ENCODE measurements at regions not wholly inside any gene's neighbourhood (a gene's known extent, or its start where the extent isn't known, plus 50 kb on each side); places are given as distances from the start of the nearest gene placed in this dataset.

GRCh38 chr10:57689596-57690297 is 577.9 kb downstream of the IPMK start (continued):
- no peak for TF ChIP-seq EZH2 (IDR thresholded peaks at IDR 0.05; ENCODE audit: borderline replicate concordance, control insufficient read depth, low read depth, low read length)
- TF ChIP-seq E2F4 (IDR thresholded peaks at IDR 0.05; ENCODE audit: low read depth, low read length) = no peak

GRCh38 chr10:57679916-57680315 is 587.8 kb downstream of the IPMK start:
- no peaks in the 10 kb centered on the region for H3K4me1 ChIP-seq (ENCODE audit: control insufficient read depth, insufficient read depth, low read length)
- POLR2A ChIA-PET = no interaction called here
- RAD21 ChIA-PET (ENCODE audit: unreplicated experiment) = interaction anchor here (1.0 kb wide), 1 partner anchor 10 kb away, joined by 3 read pairs; no protein-coding TSS in a partner anchor
- H3K4me3 ChIP-seq = no peak overlapping the region
- SMC1A ChIA-PET (ENCODE audit: uncharacterized antibody, unreplicated experiment) = no interaction called here
- no peak overlapping the region for H3K27ac ChIP-seq (ENCODE audit: control insufficient read depth, insufficient read depth)
- no peaks in the 10 kb centered on the region for H3K9me3 ChIP-seq (replicated peaks; ENCODE audit: control insufficient read depth, insufficient read depth, low read length)
- ATAC-seq = no peak
- CTCF ChIA-PET = no interaction called here
- DNase-seq (ENCODE audit: low read depth, low spot score) = no peak
- no peaks in the 10 kb centered on the region for H3K27me3 ChIP-seq (replicated peaks in 1 of 2; ENCODE audit: control insufficient read depth in 2 of 2, insufficient read depth in 2 of 2, low read length in 1 of 2)
- intact Hi-C loops (cut with micrococcal nuclease; ENCODE audit: unreplicated experiment) = no loop called here
- no peak overlapping the region for H2AFZ ChIP-seq (ENCODE audit: control insufficient read depth, low read depth, low read length)
- no peaks in the 10 kb centered on the region for H4K20me1 ChIP-seq (ENCODE audit: control insufficient read depth, insufficient read depth)
- FAIRE-seq = no peak
- in situ Hi-C loops (cut with MboI) = no loop called here
- WGBS (ENCODE audit: insufficient coverage, insufficient replicate concordance, low lambda C conversion rate, missing lambda C conversion rate) = 9% methylated on average over 1 of the region's 1 CpG
- H3K4me2 ChIP-seq (ENCODE audit: control insufficient read depth, insufficient read depth) = no peak overlapping the region
- no TSS peak for BruUV-seq (replicated peaks)
- no peaks in the 10 kb centered on the region for H3K79me2 ChIP-seq (ENCODE audit: control insufficient read depth, insufficient read depth, low read length)
- no peaks in the 10 kb centered on the region for H3K36me3 ChIP-seq (ENCODE audit: control insufficient read depth in 2 of 2, insufficient read depth in 2 of 2, low read length in 1 of 2)
- H3K9ac ChIP-seq (ENCODE audit: control insufficient read depth, insufficient read depth, low read length) = no peak overlapping the region
- TF ChIP-seq SKIL (IDR thresholded peaks at IDR 0.05; ENCODE audit: low read depth, poor library complexity, severe bottlenecking) = no peak
- TF ChIP-seq SIN3A (IDR thresholded peaks at IDR 0.05; ENCODE audit: low read depth, low read length) = no peak
- no peak for TF ChIP-seq BMI1 (IDR thresholded peaks at IDR 0.05; ENCODE audit: borderline replicate concordance)
- TF ChIP-seq SREBF2 (IDR thresholded peaks at IDR 0.05; ENCODE audit: low read length) = no peak
- no peak for TF ChIP-seq SREBF1 (IDR thresholded peaks at IDR 0.05; ENCODE audit: low read length)
- no peak for TF ChIP-seq MEF2A (IDR thresholded peaks at IDR 0.05; ENCODE audit: insufficient read depth, low read depth, low read length)
- TF ChIP-seq REST (IDR thresholded peaks at IDR 0.05; ENCODE audit: low read depth, low read length) = no peak
- TF ChIP-seq MLLT1 (IDR thresholded peaks at IDR 0.05) = no peak
- TF ChIP-seq RAD21 (IDR thresholded peaks at IDR 0.05; ENCODE audit: insufficient read depth, low read depth, low read length) = no peak

Measured in GM12878 (cell line).